DND-41 (cell line): ENCODE measurements at regions not wholly inside any gene's neighbourhood (a gene's known extent, or its start where the extent isn't known, plus 50 kb on each side); places are given as distances from the start of the nearest gene placed in this dataset.

ENCODE experiments used
- EZH2 ChIP-seq: IDR thresholded peaks from 3 replicates; pipeline ENCODE4 v1.6.1; 2012; ENCODE audit warnings: borderline replicate concordance, low read depth, mild to moderate bottlenecking, moderate library complexity, low read length, inconsistent platforms; ENCODE audit not compliant: severe bottlenecking
- TF ChIP-seq, protein P1 (sequence below): IDR thresholded peaks from 2 replicates; pipeline ENCODE4 v1.5.1; 2012; ENCODE audit warnings: borderline replicate concordance, low read length, moderate library complexity, mild to moderate bottlenecking; ENCODE audit not compliant: poor library complexity, severe bottlenecking; ENCODE audit errors: extremely low read depth

- TF ChIP-seq, protein P1, sequence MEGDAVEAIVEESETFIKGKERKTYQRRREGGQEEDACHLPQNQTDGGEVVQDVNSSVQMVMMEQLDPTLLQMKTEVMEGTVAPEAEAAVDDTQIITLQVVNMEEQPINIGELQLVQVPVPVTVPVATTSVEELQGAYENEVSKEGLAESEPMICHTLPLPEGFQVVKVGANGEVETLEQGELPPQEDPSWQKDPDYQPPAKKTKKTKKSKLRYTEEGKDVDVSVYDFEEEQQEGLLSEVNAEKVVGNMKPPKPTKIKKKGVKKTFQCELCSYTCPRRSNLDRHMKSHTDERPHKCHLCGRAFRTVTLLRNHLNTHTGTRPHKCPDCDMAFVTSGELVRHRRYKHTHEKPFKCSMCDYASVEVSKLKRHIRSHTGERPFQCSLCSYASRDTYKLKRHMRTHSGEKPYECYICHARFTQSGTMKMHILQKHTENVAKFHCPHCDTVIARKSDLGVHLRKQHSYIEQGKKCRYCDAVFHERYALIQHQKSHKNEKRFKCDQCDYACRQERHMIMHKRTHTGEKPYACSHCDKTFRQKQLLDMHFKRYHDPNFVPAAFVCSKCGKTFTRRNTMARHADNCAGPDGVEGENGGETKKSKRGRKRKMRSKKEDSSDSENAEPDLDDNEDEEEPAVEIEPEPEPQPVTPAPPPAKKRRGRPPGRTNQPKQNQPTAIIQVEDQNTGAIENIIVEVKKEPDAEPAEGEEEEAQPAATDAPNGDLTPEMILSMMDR: no peak
- no peak for TF ChIP-seq EZH2
These were observed 451.3 kb downstream of the GPAM start for GRCh38 chr10:111732166-111732785.
